Breast epithelium (tissue), 4 donors: ENCODE measurements at regions not wholly inside any gene's neighbourhood (a gene's known extent, or its start where the extent isn't known, plus 50 kb on each side); places are given as distances from the start of the nearest gene placed in this dataset.
A peak's percentile ranks its signal among the peaks of the same experiment; 100 is the strongest.

Experiments used
- DNase-seq, 2 donors: peaks; one replicate each; pipeline ENCODE4 v3.0.0-alpha.2; 2019; ENCODE audit warnings: low spot score in 2 of 2
- H3K27ac ChIP-seq, 2 donors: fragments of 200-600 bp; sonication (generic) in 1 of 2; one replicate each; pipeline ENCODE4 v1.5.1; 2016 to 2019; ENCODE audit warnings: mild to moderate bottlenecking in 1 of 2
- H3K27me3 ChIP-seq, 2 donors: fragments of 200-600 bp; sonication (generic) in 1 of 2; one replicate each; pipeline versions ENCODE4 v1.5.1 to v1.6.0; 2017 to 2019; ENCODE audit warnings: control low read depth in 1 of 2, mild to moderate bottlenecking in 1 of 2
- H3K36me3 ChIP-seq: fragments of 200-600 bp; one replicate; pipeline ENCODE4 v1.5.1; 2019
- H3K4me1 ChIP-seq, 2 donors: fragments of 200-600 bp; sonication (generic); one replicate each; pipeline ENCODE4 v1.5.1; 2016 to 2019; ENCODE audit warnings: control low read depth in 1 of 2
- H3K4me3 ChIP-seq, 3 donors: fragments of 200-600 bp; sonication (generic); 1 replicate in 2 of 3; 2 replicates in 1 of 3; pipeline ENCODE4 v1.5.1; 2016 to 2019; ENCODE audit warnings: mild to moderate bottlenecking in 3 of 3, moderate library complexity in 2 of 3
- H3K9me3 ChIP-seq, 2 donors: fragments of 200-600 bp; sonication (generic) in 1 of 2; one replicate each; pipeline ENCODE4 v1.5.1; 2016 to 2019; ENCODE audit warnings: control low read depth in 1 of 2
- POLR2A ChIP-seq: fragments of 450-650 bp; IDR thresholded peaks from one replicate; pipeline ENCODE4 v1.6.1; 2016; ENCODE audit warnings: antibody characterized with exemption, mild to moderate bottlenecking, moderate library complexity
- POLR2AphosphoS5 ChIP-seq, 3 donors: sonication (generic); formaldehyde crosslinking; IDR thresholded peaks; one replicate each; pipeline ENCODE4 v1.6.1; 2017; ENCODE audit warnings: antibody characterized with exemption in 3 of 3
- intact Hi-C: fragments of 100-400 bp; cut with DNase I; formaldehyde crosslinking; loops from one replicate; pipeline ENCODE4 v1.15.1; 2023; ENCODE audit warnings: low total_unique reads
- TF ChIP-seq, protein P1 (sequence below), 3 donors: fragments of 450-650 bp; IDR thresholded peaks; one replicate each; pipeline ENCODE4 v1.5.1; 2016 to 2017; ENCODE audit warnings: antibody characterized with exemption in 3 of 3, mild to moderate bottlenecking in 3 of 3, moderate library complexity in 3 of 3

- Histone ChIP-seq H3K4me3 (no peak overlapping the region), H3K27ac (no peak overlapping the region), H3K9me3 (no peaks in the 10 kb centered on the region), H3K27me3 (no peaks in the 10 kb centered on the region), H3K36me3 (no peaks in the 10 kb centered on the region), H3K4me1 (peaks cover 0 to 3% of the 10 kb centered on the region in 2 donors)
- TF ChIP-seq POLR2A (no peak), POLR2AphosphoS5 (IDR thresholded peaks at IDR 0.05) (no peak)
- TF ChIP-seq, protein P1, sequence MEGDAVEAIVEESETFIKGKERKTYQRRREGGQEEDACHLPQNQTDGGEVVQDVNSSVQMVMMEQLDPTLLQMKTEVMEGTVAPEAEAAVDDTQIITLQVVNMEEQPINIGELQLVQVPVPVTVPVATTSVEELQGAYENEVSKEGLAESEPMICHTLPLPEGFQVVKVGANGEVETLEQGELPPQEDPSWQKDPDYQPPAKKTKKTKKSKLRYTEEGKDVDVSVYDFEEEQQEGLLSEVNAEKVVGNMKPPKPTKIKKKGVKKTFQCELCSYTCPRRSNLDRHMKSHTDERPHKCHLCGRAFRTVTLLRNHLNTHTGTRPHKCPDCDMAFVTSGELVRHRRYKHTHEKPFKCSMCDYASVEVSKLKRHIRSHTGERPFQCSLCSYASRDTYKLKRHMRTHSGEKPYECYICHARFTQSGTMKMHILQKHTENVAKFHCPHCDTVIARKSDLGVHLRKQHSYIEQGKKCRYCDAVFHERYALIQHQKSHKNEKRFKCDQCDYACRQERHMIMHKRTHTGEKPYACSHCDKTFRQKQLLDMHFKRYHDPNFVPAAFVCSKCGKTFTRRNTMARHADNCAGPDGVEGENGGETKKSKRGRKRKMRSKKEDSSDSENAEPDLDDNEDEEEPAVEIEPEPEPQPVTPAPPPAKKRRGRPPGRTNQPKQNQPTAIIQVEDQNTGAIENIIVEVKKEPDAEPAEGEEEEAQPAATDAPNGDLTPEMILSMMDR (IDR thresholded peaks at IDR 0.05) = no peak
- intact Hi-C loops = no loop called here
- peak in 1 of 2 donors; percentile 48 for DNase-seq
Observed at GRCh38 chr5:133847886-133848285, 120.5 kb downstream of the C5orf15 start.

- TF ChIP-seq, protein P1 (IDR thresholded peaks at IDR 0.05) = no peak
- TF ChIP-seq POLR2A = no peak
- TF ChIP-seq POLR2AphosphoS5 (IDR thresholded peaks at IDR 0.05) = no peak
- no peaks in the 10 kb centered on the region for H3K9me3 ChIP-seq
- peak in 1 of 2 donors; percentile 45 for DNase-seq
- no peaks in the 10 kb centered on the region for H3K27me3 ChIP-seq
- intact Hi-C loops = no loop called here
- peaks cover 0 to 3% of the 10 kb centered on the region in 2 donors for H3K4me1 ChIP-seq
- H3K27ac ChIP-seq = no peak overlapping the region
- H3K36me3 ChIP-seq = no peaks in the 10 kb centered on the region
- no peak overlapping the region for H3K4me3 ChIP-seq
Observed at GRCh38 chr5:133847301-133847700, 121.1 kb downstream of the C5orf15 start.

GRCh38 chr5:133846478-133847226 lies 121.8 kb downstream of the C5orf15 start:
- intact Hi-C loops = no loop called here
- Histone ChIP-seq H3K4me1 (peaks cover 0 to 3% of the 10 kb centered on the region in 2 donors), H3K9me3 (no peaks in the 10 kb centered on the region), H3K4me3 (no peak overlapping the region), H3K27ac (no peak overlapping the region), H3K36me3 (no peaks in the 10 kb centered on the region), H3K27me3 (no peaks in the 10 kb centered on the region)
- peak in 1 of 2 donors; percentile 9 for DNase-seq
- TF ChIP-seq, protein P1 (IDR thresholded peaks at IDR 0.05) = no peak
- TF ChIP-seq POLR2A = no peak
- TF ChIP-seq POLR2AphosphoS5 (IDR thresholded peaks at IDR 0.05) = no peak

DNA sequence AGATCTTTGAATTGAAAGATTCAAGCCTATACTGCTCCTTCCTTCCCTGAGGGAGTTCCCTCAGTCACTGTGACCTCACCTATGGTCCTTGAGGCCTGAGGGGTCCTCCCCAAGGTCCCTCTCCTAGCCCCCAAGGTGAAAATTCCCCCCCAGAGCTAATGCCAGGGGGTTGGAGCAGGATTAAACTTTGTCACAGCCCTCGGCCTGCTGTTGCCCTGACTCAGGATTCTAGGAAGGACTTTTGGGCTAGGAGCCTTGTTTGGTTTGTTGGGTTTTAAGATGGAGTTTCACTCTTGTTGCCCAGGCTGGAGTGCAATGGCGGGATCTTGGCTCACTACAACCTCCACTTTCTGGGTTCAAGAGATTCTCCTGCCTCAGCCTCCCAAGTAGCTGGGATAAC lies 123.2 kb downstream of the C5orf15 start:
- no peaks in the 10 kb centered on the region for H3K36me3 ChIP-seq
- H3K4me1 ChIP-seq = peaks cover 0 to 3% of the 10 kb centered on the region in 2 donors
- H3K27ac ChIP-seq = no peak overlapping the region
- TF ChIP-seq POLR2AphosphoS5 (IDR thresholded peaks at IDR 0.05) = no peak
- TF ChIP-seq, protein P1 (IDR thresholded peaks at IDR 0.05) = no peak
- TF ChIP-seq POLR2A = no peak
- H3K4me3 ChIP-seq = no peak overlapping the region
- no peaks in the 10 kb centered on the region for H3K27me3 ChIP-seq
- intact Hi-C loops = no loop called here
- H3K9me3 ChIP-seq = no peaks in the 10 kb centered on the region
- DNase-seq = no peak

DNA sequence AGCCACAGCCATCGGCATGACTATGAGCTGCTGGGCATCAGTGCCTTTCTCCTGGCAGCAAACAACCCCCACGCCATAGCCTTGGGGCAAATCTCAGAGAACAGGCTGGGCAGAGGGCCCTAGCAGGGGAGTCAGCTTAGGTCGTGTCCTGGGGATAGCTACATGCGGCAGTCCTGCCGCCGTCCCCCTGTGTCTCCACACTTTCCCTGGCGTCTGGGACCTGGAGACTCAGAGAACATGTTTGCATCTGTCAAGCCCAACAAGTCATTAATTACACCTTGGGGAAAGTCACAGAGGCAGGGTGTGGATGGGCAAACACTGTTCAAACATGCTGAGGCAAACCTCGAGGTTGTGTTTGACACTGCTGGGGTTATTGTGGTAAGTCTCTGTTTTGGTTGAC lies 123.6 kb downstream of the C5orf15 start:
- H3K4me1 ChIP-seq = peaks cover 0 to 3% of the 10 kb centered on the region in 2 donors
- no peaks in the 10 kb centered on the region for H3K36me3 ChIP-seq
- H3K27ac ChIP-seq = no peak overlapping the region
- H3K9me3 ChIP-seq = no peaks in the 10 kb centered on the region
- no peak overlapping the region for H3K4me3 ChIP-seq
- DNase-seq = peak in 1 of 2 donors; percentile 35
- TF ChIP-seq, protein P1 (IDR thresholded peaks at IDR 0.05) = no peak
- TF ChIP-seq POLR2A (no peak), POLR2AphosphoS5 (IDR thresholded peaks at IDR 0.05) (no peak)
- intact Hi-C loops = no loop called here
- no peaks in the 10 kb centered on the region for H3K27me3 ChIP-seq
